IMR-90 (cell line): ENCODE measurements at regions not wholly inside any gene's neighbourhood (a gene's known extent, or its start where the extent isn't known, plus 50 kb on each side); places are given as distances from the start of the nearest gene placed in this dataset.

Experiments
- ATAC-seq: fragments of 200-7000 bp; cut with Tn5 transposase; 2 replicates; pipeline ENCODE4 v1.9.1; 2020; ENCODE audit warnings: low read depth, mild to moderate bottlenecking, moderate library complexity
- BruUV-seq: library from RNA; stranded (reverse); fragments of 400-500 nt; replicated peaks from 2 replicates; lab custom pipeline; 2021; lab: Mats Ljungman, UMichigan
- CTCF ChIA-PET: fragments of 300-600 bp; formaldehyde crosslinking; extraction: SDS; loops from one replicate; lab custom pipeline; 2021; ENCODE audit warnings: antibody characterized with exemption; lab: Yijun Ruan, JAX
- POLR2A ChIA-PET: fragments of 300-600 bp; sonication (Branson Sonifier 250); formaldehyde crosslinking; loops from one replicate; lab custom pipeline; 2022; ENCODE audit warnings: antibody characterized with exemption; ENCODE audit not compliant: unreplicated experiment; lab: Charles Lee
- DNase-seq: peaks from one replicate; pipeline ENCODE4 v3.0.0; 2013
- H2AFZ ChIP-seq: replicated peaks from 2 replicates; pipeline ENCODE3; 2013; ENCODE audit warnings: low read length, mild to moderate bottlenecking; ENCODE audit not compliant: poor library complexity
- H2AK5ac ChIP-seq: 2 replicates; pipeline ENCODE4 v1.6.1; 2013; ENCODE audit warnings: low read depth, low read length, inconsistent platforms
- H2AK9ac ChIP-seq: replicated peaks from 2 replicates; pipeline ENCODE3; 2013; ENCODE audit warnings: mild to moderate bottlenecking, low read depth, low read length, moderate library complexity; ENCODE audit not compliant: poor library complexity
- H2BK120ac ChIP-seq: 2 replicates; pipeline ENCODE4 v1.6.1; 2013; ENCODE audit warnings: low read depth, low read length, inconsistent platforms
- H2BK15ac ChIP-seq: 3 replicates; pipeline ENCODE4 v1.6.1; 2013; ENCODE audit warnings: low read depth, low read length, inconsistent platforms
- H2BK20ac ChIP-seq: 2 replicates; pipeline ENCODE4 v1.6.1; 2013; ENCODE audit warnings: low read depth, mild to moderate bottlenecking, inconsistent platforms, low read length, moderate library complexity
- H2BK5ac ChIP-seq: 2 replicates; pipeline ENCODE4 v1.6.1; 2013; ENCODE audit warnings: mild to moderate bottlenecking, low read depth, low read length, inconsistent platforms; ENCODE audit not compliant: poor library complexity, severe bottlenecking
- H3K14ac ChIP-seq: replicated peaks from 2 replicates; pipeline ENCODE4 v1.6.1; 2013; ENCODE audit warnings: low read depth, low read length, inconsistent platforms
- H3K18ac ChIP-seq: 2 replicates; pipeline ENCODE4 v1.6.1; 2013; ENCODE audit warnings: low read depth, low read length, control low read depth
- H3K23ac ChIP-seq: 2 replicates; pipeline ENCODE4 v1.6.1; 2013; ENCODE audit warnings: low read depth, low read length, inconsistent platforms
- H3K27ac ChIP-seq: 2 replicates; pipeline ENCODE4 v1.5.1; 2013; ENCODE audit warnings: mild to moderate bottlenecking, control low read depth, low read length; ENCODE audit not compliant: insufficient read depth
- H3K27me3 ChIP-seq: 2 replicates; pipeline ENCODE4 v1.6.1; 2013; ENCODE audit warnings: low read length; ENCODE audit not compliant: control insufficient read depth, insufficient read depth
- H3K36me3 ChIP-seq: 2 replicates; pipeline ENCODE4 v1.6.1; 2013; ENCODE audit warnings: low read length, mixed read lengths; ENCODE audit not compliant: control insufficient read depth, insufficient read depth
- H3K4ac ChIP-seq: 2 replicates; pipeline ENCODE4 v1.6.1; 2013; ENCODE audit warnings: low read depth, low read length, inconsistent platforms
- H3K4me1 ChIP-seq: 2 replicates; pipeline ENCODE4 v1.6.1; 2013; ENCODE audit warnings: low read length, mixed read lengths; ENCODE audit not compliant: control insufficient read depth, insufficient read depth
- H3K4me2 ChIP-seq: 2 replicates; pipeline ENCODE4 v1.6.1; 2013; ENCODE audit warnings: low read depth, mild to moderate bottlenecking, control low read depth, low read length, moderate library complexity
- H3K4me3 ChIP-seq: 2 replicates; pipeline ENCODE4 v1.5.1; 2013; ENCODE audit warnings: low read depth, mild to moderate bottlenecking, control low read depth, low read length, moderate library complexity; ENCODE audit not compliant: insufficient read depth
- H3K56ac ChIP-seq: 2 replicates; pipeline ENCODE4 v1.6.1; 2013; ENCODE audit warnings: low read length, inconsistent platforms; ENCODE audit not compliant: insufficient read depth; ENCODE audit errors: extremely low read depth
- H3K79me1 ChIP-seq, 2 experiments: 2 replicates each; pipeline ENCODE4 v1.6.1; 2013; ENCODE audit warnings: low read length in 2 of 2, inconsistent platforms in 1 of 2, low read depth in 1 of 2
- H3K9ac ChIP-seq: 2 replicates; pipeline ENCODE4 v1.6.1; 2013; ENCODE audit warnings: low read depth, low read length, control low read depth
- H3K9me1 ChIP-seq: 2 replicates; pipeline ENCODE4 v1.6.1; 2013; ENCODE audit warnings: low read length, inconsistent platforms; ENCODE audit not compliant: insufficient read depth
- H3K9me3 ChIP-seq: 2 replicates; pipeline ENCODE4 v1.6.1; 2013; ENCODE audit warnings: low read length; ENCODE audit not compliant: control insufficient read depth, insufficient read depth
- H4K20me1 ChIP-seq: 2 replicates; pipeline ENCODE4 v1.6.1; 2013; ENCODE audit warnings: low read length, inconsistent platforms; ENCODE audit not compliant: insufficient read depth
- H4K5ac ChIP-seq: 2 replicates; pipeline ENCODE4 v1.6.1; 2013; ENCODE audit warnings: mild to moderate bottlenecking, low read depth, low read length, control low read depth
- H4K8ac ChIP-seq, 2 experiments: 2 replicates each; pipeline ENCODE4 v1.6.1; 2013; ENCODE audit warnings: low read depth in 2 of 2, low read length in 2 of 2, control low read depth in 1 of 2, inconsistent platforms in 1 of 2
- H4K91ac ChIP-seq: 2 replicates; pipeline ENCODE4 v1.6.1; 2013; ENCODE audit warnings: low read depth, low read length, inconsistent platforms; ENCODE audit not compliant: insufficient read depth
- CEBPB ChIP-seq: IDR thresholded peaks from 2 replicates; pipeline ENCODE4 v1.6.1; 2012; ENCODE audit warnings: low read depth, low read length, improper control_type of control experiment
- WGBS, 2 experiments: methylation state at CpG; one replicate each; pipeline versions ENCODE4 v1.1.5 to v1.1.7; 2013; ENCODE audit warnings: missing lambda C conversion rate in 2 of 2; ENCODE audit not compliant: insufficient read length in 1 of 2; ENCODE audit errors: extremely low coverage in 2 of 2; 5-methylcytosine and 5-hydroxymethylcytosine counted together
- dilution Hi-C: fragments of 300-500 bp; cut with HindIII; formaldehyde crosslinking; loops from one replicate; pipeline ENCODE4 v1.14.3; 2018; ENCODE audit warnings: low sequenced_read_pairs; ENCODE audit not compliant: unreplicated experiment
- in situ Hi-C: fragments of 300-500 bp; cut with MboI; formaldehyde crosslinking; loops from 3 replicates; pipeline ENCODE4 v1.14.3; 2019; ENCODE audit warnings: low sequenced_read_pairs, inconsistent platforms, mixed read lengths
- intact Hi-C: fragments of 100-400 bp; cut with micrococcal nuclease; formaldehyde crosslinking; loops from 2 replicates; pipeline ENCODE4 v1.10.0; 2022

GRCh38 chr1:29864431-29865022 is 628.2 kb downstream of the PTPRU start:
- H2AK9ac ChIP-seq, result no peak overlapping the region
- no TSS peak for BruUV-seq
- ChIA-PET POLR2A (no interaction called here), CTCF (no interaction called here)
- in situ Hi-C loops, result no loop called here
- no peak overlapping the region for H3K14ac ChIP-seq
- no peaks in the 10 kb centered on the region for H3K4me1 ChIP-seq
- peaks cover 2% of the 10 kb centered on the region; the same call in 1 of the 2 replicates for H3K9me3 ChIP-seq
- H3K4me3 ChIP-seq, result no peak overlapping the region
- no peaks in the 10 kb centered on the region for H4K20me1 ChIP-seq
- no CpG with 5 or more reads among the region's 5 CpGs for WGBS, 2 experiments
- no peak overlapping the region for H2BK120ac ChIP-seq
- no peak overlapping the region for H3K4ac ChIP-seq
- no peak overlapping the region for H2BK15ac ChIP-seq
- H2BK5ac ChIP-seq, result no peak overlapping the region
- intact Hi-C loops, result no loop called here
- H3K27me3 ChIP-seq, result no peaks in the 10 kb centered on the region
- no peak overlapping the region for H2BK20ac ChIP-seq
- no peak overlapping the region for H4K91ac ChIP-seq
- ATAC-seq (no peak), DNase-seq (no peak)
- no peak overlapping the region for H3K9ac ChIP-seq
- H3K27ac ChIP-seq, result no peak overlapping the region
- H3K23ac ChIP-seq, result no peak overlapping the region
- no peak overlapping the region for H2AK5ac ChIP-seq
- dilution Hi-C loops, result no loop called here
- no peaks in the 10 kb centered on the region for H3K9me1 ChIP-seq
- H3K4me2 ChIP-seq, result no peak overlapping the region
- H4K8ac ChIP-seq, result no peak overlapping the region
- H4K5ac ChIP-seq, result no peak overlapping the region
- no peak overlapping the region for H3K56ac ChIP-seq
- H2AFZ ChIP-seq, result no peak overlapping the region
- no peaks in the 10 kb centered on the region for H3K36me3 ChIP-seq
- H3K18ac ChIP-seq, result no peak overlapping the region
- TF ChIP-seq CEBPB, result no peak
- no peaks in the 10 kb centered on the region for H3K79me1 ChIP-seq
